HG03159 (cell line): ENCODE measurements at regions not wholly inside any gene's neighbourhood (a gene's known extent, or its start where the extent isn't known, plus 50 kb on each side); places are given as distances from the start of the nearest gene placed in this dataset.
"Not testable (repeated sequence)": the region's sequence is repeated elsewhere in the genome, so short reads cannot be mapped to it uniquely, and the experiment has no call there.

Experiments used
- ATAC-seq: cut with Tn5 transposase; IDR thresholded peaks from one replicate; pipeline ENCODE4 v1.9.1; 2021; ENCODE audit warnings: mild to moderate bottlenecking, moderate library complexity; ENCODE audit not compliant: unreplicated experiment

- ATAC-seq, result no peak
Measured at GRCh38 chr17:33986566-33986965, 268.5 kb upstream of the CCL2 start.

- no peak for ATAC-seq
Measured at GRCh38 chr17:33987162-33987561, 267.9 kb upstream of the CCL2 start.

GRCh38 chr17:33989361-33990148 lies 265.5 kb upstream of the CCL2 start:
- ATAC-seq, result no peak

GRCh38 chr17:33990943-33991706 lies 264.0 kb upstream of the CCL2 start:
- no peak for ATAC-seq

- ATAC-seq, result no peak
Measured at GRCh38 chr17:33992113-33992512, 263.0 kb upstream of the CCL2 start.

GRCh38 chr17:34000639-34001038 lies 254.4 kb upstream of the CCL2 start:
- ATAC-seq, result no peak

GRCh38 chr17:34001246-34001645 lies 253.8 kb upstream of the CCL2 start:
- ATAC-seq, result no peak

GRCh38 chr17:34006126-34006525 lies 249.0 kb upstream of the CCL2 start:
- ATAC-seq, result no peak

GRCh38 chr17:34008125-34008524 lies 247.0 kb upstream of the CCL2 start:
- ATAC-seq, result no peak

GRCh38 chr17:34009912-34010311 lies 245.2 kb upstream of the CCL2 start:
- no peak for ATAC-seq

- ATAC-seq, result no peak
Measured at GRCh38 chr17:34010534-34010933, 244.6 kb upstream of the CCL2 start.

GRCh38 chr17:34011599-34011998 lies 243.5 kb upstream of the CCL2 start:
- no peak for ATAC-seq

GRCh38 chr17:34012709-34013375 lies 242.2 kb upstream of the CCL2 start:
- no peak for ATAC-seq

- ATAC-seq, result no peak
Measured at GRCh38 chr17:34015253-34015652, 239.8 kb upstream of the CCL2 start.

- no peak for ATAC-seq
Measured at GRCh38 chr17:34024386-34024785, 230.7 kb upstream of the CCL2 start.

GRCh38 chr17:34024806-34025551 lies 230.1 kb upstream of the CCL2 start:
- no peak for ATAC-seq

GRCh38 chr17:34030601-34031000 lies 224.5 kb upstream of the CCL2 start:
- not testable (repeated sequence) for ATAC-seq

GRCh38 chr17:34032305-34032704 lies 222.8 kb upstream of the CCL2 start:
- not testable (repeated sequence) for ATAC-seq

- ATAC-seq, result not testable (repeated sequence)
Measured at GRCh38 chr17:34038786-34039185, 216.3 kb upstream of the CCL2 start.

GRCh38 chr17:34039213-34039612 lies 215.9 kb upstream of the CCL2 start:
- not testable (repeated sequence) for ATAC-seq
